ENCODE measurements at regions not wholly inside any gene's neighbourhood (a gene's known extent, or its start where the extent isn't known, plus 50 kb on each side); places are given as distances from the start of the nearest gene placed in this dataset.
A peak's percentile ranks its signal among the peaks of the same experiment; 100 is the strongest.

GRCh38 chr3:44056446-44057240 is 185.0 kb upstream of the TOPAZ1 start:
- DNase-seq (ENCODE audit: low read depth) = no peak

DNA sequence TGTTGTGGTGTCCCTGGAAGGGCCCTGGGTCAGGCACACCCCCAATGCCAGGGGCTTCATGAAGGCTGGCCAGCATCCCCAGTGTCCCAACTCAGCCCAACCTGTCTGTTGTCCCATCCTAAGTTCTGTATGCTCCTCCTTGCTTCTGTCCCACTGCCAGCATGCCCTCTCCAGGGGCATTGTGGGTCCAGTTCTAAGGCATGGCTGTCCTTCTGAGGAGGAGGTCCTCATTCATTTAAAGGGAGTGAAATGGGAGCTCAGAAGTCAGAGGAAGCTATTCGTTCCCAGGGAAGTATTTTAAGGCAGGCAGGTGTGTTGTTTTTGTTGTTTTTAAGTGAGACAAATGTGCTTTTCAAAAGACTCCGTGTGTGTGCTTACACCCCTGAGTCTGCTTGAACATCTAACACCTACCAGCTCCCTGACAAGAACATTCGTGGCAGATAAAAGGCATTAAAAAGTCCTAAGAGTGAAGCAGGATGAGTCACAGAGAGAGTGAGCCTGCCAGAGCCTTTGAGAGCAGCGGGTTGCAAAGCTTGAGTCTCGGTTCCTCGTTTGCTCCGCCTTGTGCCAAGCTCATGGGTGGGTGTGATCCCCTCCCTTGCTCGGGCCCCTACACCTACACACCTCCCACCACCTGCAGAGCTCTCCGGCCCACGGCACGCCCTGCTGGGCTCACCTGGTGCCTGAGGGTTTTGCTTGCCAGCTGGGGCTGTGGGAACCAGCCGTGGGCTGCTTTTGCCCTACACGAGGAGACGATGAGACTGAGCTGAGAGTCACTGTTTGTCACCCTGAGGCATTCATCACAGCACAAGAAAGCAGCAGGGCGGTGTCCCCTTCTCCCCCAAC is 183.4 kb upstream of the TOPAZ1 start:
- no peak for DNase-seq (ENCODE audit: low read depth)

DNA sequence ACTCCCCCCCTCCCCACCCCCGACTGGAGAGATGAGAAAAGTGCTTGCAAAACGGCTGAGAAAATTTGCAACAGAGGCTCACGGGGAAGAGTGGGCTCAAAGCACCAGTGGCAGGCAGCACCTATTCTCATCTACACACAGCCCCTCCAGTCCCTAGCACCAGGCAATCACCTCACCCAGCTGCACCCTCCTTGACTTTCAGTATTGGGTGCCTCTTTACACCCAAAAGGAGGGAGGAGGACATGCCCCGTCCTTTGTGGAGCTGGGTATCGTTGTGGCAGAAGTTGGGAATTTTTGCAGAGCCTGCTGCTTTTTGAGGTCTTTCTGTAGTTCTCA is 182.8 kb upstream of the TOPAZ1 start:
- no peak for DNase-seq (ENCODE audit: low read depth)

DNA sequence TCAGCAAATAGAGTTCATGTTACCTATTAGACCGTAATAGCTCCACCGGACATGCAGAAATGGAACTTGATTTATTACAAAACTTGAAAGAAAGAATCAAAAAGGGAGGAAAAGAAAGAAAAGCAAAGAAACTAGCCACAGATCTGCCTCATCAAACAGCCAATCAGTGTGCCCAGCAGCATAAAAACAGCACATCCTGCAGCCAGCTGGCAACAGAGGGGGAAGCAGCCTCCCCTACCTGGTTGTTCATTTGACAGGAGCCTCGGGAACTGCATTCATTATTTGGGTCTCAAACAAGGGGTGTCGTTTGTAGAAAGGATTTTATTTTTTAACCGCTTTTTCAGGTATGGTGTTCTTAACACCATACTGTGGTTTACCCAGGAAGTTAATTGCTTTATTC is 181.5 kb upstream of the TOPAZ1 start:
- DNase-seq (ENCODE audit: low read depth) = no peak

- DNase-seq (ENCODE audit: low read depth) = no peak
Observed at GRCh38 chr3:44061268-44061667, 180.4 kb upstream of the TOPAZ1 start.

GRCh38 chr3:44061961-44062360 is 179.7 kb upstream of the TOPAZ1 start:
- DNase-seq (ENCODE audit: low read depth) = no peak

GRCh38 chr3:44065311-44066094 is 176.2 kb upstream of the TOPAZ1 start:
- DNase-seq (ENCODE audit: low read depth) = peak; percentile 42

DNA sequence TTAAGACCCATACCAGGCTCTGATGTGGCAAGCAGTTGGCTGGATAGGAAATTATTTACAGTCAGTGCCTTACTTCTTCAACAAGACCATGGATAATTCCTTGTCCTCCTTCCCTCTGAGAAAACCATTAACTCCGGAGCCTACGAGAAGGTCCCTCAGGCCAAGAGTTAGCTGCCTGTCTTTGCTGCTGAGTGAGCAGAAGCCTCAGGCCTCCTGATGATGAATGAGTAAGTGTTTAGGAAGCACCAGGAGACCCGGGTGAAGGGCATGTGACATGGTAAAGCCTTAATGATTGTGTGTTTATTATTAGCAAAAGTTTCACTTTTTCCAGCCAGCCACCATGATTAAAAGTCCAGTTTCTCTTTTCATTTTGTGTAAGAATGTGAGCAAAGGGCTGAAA is 174.9 kb upstream of the TOPAZ1 start:
- no peak for DNase-seq (ENCODE audit: low read depth)

DNA sequence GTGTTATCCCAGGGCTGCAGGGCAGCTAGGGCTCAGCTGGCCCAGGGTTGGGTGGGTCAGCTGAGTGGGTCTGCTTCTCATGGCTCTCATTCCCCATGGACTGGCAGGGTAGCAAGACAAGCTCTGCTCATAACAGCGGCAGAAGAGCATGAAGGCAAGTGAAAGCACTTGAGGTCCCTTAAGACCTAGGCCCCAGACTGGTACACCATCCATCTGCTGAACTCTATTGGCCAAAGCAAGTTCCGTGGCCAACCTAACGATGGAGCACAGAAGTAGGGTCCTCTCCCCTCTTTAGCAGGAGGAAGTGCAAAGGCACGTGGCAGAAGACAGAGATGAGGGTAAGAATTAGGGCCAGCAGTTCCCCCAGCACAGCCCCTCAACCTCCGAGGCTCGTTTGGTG is 174.3 kb upstream of the TOPAZ1 start:
- no peak for DNase-seq (ENCODE audit: low read depth)

DNA sequence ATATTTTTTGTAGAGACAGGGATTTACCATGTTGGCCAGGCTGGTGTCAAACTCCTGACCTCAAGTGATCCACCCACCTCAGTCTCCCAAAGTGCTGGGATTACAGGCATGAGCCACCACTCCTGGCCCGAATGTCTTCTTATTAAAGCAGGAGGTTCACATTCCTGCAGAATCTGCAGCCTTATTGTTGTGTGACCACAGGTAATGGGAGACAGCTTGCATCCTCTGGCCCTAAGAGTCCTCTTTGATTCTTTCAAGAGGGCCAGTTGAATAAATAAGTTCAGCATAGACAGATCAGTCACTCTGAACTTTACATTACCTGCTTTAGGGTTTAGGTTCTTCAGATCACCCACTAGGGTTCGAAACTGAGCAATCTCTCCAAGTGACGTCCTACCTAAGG is 172.9 kb upstream of the TOPAZ1 start:
- no peak for DNase-seq (ENCODE audit: low read depth)

DNA sequence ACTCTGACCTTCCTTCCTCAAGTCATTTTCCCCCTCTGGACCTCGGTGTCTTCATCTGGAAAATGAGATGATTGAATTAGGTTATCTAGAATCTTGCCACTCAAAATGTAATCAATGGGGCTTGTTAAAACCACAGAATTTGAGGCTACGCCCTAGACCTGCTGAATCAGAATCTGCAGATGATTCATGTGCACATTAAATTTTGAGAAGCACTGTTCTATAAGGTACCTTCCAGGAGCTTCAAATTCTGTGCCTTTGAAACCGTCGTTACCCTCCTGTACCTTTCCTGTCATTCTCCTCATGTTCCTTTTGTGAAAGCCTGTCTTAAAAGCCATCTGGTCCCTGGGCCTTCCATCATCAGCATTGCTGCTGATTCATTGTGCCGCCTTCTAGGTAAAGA is 172.4 kb upstream of the TOPAZ1 start:
- no peak for DNase-seq (ENCODE audit: low read depth)

GRCh38 chr3:44070841-44071546 is 170.7 kb upstream of the TOPAZ1 start:
- DNase-seq (ENCODE audit: low read depth) = no peak

GRCh38 chr3:44072601-44073540 is 168.8 kb upstream of the TOPAZ1 start:
- DNase-seq (ENCODE audit: low read depth) = no peak

DNA sequence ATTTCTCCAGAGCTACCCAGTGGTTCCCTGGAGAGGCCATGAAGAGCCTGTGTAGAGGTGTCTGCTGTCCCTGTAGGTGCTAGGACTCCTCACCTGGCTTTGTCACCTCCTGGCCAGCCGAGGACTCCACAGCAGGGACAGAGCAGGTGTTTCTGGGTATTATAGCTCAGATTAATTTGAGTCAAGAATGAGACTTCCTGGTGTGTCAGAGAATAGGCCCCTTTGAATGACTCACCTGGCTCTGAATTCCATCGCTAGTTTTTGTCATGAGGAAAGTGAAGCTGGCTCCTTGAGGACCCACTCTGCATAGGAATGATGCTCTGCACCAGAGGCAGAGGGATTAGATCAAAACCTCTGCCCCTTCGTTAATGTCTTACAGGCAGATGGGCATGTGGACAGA is 167.5 kb upstream of the TOPAZ1 start:
- DNase-seq (ENCODE audit: low read depth) = no peak

- DNase-seq (ENCODE audit: low read depth) = no peak
Observed at GRCh38 chr3:44076221-44076829, 165.4 kb upstream of the TOPAZ1 start.

- no peak for DNase-seq (ENCODE audit: low read depth)
Observed at GRCh38 chr3:44077267-44077666, 164.4 kb upstream of the TOPAZ1 start.

DNA sequence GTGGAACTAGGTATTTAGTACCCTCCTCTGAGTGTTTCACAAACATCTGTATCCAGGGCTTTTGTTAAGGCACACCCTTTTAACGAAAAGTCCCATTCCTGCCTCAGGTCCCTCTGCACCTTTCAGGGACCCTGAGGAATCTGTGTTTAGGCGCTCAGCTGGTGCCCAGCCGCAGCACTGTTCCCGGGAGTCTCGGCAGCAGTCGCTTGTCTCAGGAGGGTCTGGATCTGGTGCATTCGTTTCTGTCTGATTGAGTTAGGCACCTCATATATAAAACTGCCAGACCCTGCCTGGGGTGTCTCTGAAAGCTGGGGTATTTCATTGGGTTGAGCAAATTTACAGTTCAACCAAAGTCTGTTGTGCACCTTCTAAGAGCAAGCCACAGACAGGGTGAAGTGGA is 162.8 kb upstream of the TOPAZ1 start:
- DNase-seq (ENCODE audit: low read depth) = no peak

- no peak for DNase-seq (ENCODE audit: low read depth)
Observed at GRCh38 chr3:44079916-44080315, 161.8 kb upstream of the TOPAZ1 start.

DNA sequence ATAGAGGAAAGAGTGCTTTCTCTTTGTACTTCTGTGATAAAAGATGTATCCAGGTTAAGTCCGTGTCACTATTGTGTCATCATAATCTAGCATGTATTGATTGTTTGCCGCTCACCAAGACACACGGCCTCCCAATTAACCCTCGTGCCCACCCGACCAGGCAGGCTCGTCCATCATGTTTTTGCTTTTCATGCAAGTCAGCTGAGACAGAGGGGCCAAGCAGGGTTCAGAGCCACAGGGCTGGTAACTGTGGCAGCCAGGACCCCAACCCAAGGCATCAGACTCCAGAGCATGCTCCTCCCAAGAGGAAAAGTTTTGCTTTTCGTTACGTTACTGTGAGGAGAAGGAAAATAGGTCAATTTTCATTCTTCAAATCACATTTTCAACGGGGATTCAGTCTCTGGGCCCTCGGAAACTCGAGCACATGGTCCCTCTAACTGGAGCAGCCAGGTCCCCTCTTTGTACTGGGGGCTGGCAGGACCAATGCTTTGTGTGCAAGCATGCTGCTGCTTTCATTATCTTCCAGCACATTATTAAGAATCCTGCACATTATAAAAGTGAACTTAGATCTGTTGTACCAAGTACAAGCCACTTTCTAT is 161.1 kb upstream of the TOPAZ1 start:
- no peak for DNase-seq (ENCODE audit: low read depth)

DNA sequence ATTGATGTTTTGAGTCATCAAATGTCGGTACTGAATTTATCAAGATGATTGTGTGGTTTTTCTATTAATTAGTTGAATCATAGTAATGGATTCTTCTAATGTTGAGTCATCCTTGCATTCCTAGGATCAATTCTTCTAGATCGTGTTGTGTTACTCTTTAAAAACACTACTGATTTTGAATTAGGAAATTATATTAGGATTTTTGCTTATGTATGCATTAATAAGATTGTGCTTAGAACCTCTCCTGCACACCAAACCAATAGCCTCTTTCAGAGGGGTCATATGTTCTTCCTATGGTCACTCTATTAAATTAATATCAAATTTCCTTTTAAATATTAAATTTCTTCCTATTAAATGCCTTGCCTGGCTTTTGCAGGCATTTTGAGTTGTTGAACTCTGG is 151.7 kb upstream of the TOPAZ1 start:
- DNase-seq (ENCODE audit: low read depth) = no peak

All from HS-27A (cell line).